ENCODE measurements at regions not wholly inside any gene's neighbourhood (a gene's known extent, or its start where the extent isn't known, plus 50 kb on each side); places are given as distances from the start of the nearest gene placed in this dataset.

DNA sequence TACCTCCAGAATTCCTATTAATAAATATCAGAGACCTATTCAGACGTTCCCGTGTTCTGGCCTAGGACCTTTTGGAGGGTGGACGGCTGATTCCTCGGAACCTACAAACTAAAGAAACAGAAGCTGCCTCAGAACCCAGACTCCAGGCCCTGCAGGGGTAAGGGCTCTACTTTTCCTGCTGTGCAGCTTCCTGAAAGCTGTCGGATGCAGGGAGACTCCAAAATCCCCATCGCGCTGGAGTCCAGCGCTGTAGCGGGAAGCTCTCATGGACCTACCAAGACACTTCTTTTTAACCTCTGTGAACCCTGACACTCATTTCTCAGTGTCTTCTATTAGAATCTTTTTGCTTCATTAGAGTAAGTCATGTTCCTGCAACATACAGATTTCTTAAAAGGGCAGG is 244.5 kb upstream of the PITRM1 start:
- TF ChIP-seq POLR2AphosphoS5 (IDR thresholded peaks at IDR 0.05; ENCODE audit: low read depth, low read length) (no peak), TAF1 (IDR thresholded peaks at IDR 0.05; ENCODE audit: borderline replicate concordance, low read depth, low read length) (no peak)

Measured in GM12892 (cell line).